ENCODE measurements at regions not wholly inside any gene's neighbourhood (a gene's known extent, or its start where the extent isn't known, plus 50 kb on each side); places are given as distances from the start of the nearest gene placed in this dataset.

DNA sequence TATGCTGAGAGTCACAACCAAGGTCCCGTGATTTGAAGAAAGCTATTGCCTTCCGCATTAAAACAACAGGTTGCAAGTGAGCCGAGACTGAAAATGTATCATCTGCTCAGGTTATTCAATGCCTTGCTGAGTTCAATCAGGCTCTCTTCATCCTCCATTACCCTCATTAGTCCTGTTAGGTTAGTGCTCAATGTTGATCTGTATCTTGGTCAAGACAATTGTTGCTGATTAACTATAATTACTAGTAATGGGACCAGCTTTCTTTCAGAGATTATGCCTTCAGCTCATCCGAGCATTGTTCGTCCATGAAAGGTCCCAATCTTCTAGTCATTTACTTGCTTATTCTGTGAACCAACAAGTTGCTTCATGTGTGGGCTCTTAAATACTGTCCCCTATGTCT is 534.6 kb upstream of the FAM241A start:
- TF ChIP-seq, protein P1, sequence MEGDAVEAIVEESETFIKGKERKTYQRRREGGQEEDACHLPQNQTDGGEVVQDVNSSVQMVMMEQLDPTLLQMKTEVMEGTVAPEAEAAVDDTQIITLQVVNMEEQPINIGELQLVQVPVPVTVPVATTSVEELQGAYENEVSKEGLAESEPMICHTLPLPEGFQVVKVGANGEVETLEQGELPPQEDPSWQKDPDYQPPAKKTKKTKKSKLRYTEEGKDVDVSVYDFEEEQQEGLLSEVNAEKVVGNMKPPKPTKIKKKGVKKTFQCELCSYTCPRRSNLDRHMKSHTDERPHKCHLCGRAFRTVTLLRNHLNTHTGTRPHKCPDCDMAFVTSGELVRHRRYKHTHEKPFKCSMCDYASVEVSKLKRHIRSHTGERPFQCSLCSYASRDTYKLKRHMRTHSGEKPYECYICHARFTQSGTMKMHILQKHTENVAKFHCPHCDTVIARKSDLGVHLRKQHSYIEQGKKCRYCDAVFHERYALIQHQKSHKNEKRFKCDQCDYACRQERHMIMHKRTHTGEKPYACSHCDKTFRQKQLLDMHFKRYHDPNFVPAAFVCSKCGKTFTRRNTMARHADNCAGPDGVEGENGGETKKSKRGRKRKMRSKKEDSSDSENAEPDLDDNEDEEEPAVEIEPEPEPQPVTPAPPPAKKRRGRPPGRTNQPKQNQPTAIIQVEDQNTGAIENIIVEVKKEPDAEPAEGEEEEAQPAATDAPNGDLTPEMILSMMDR (IDR thresholded peaks at IDR 0.05), result no peak
- TF ChIP-seq POLR2A (IDR thresholded peaks at IDR 0.05), result no peak
